HepG2 (cell line): ENCODE measurements at regions not wholly inside any gene's neighbourhood (a gene's known extent, or its start where the extent isn't known, plus 50 kb on each side); places are given as distances from the start of the nearest gene placed in this dataset.

Experiments
- DR1 ChIP-seq: sonication (generic); formaldehyde crosslinking; IDR thresholded peaks from 2 replicates; pipeline ENCODE4 v1.8.0; 2021; ENCODE audit warnings: mild to moderate bottlenecking, missing genetic modification reagents, inconsistent platforms
- ETV6 ChIP-seq: sonication (generic); formaldehyde crosslinking; conservative IDR thresholded peaks from 2 replicates; pipeline ENCODE4 v1.4.0; 2020; ENCODE audit warnings: missing genetic modification reagents
- KDM5A ChIP-seq: fragments of 200-600 bp; sonication (generic); IDR thresholded peaks from 2 replicates; pipeline ENCODE4 v1.7.0; 2018; ENCODE audit warnings: antibody characterized with exemption, mild to moderate bottlenecking, low read length, borderline replicate concordance
- ZHX1 ChIP-seq: sonication (generic); formaldehyde crosslinking; IDR thresholded peaks from 2 replicates; pipeline ENCODE4 v1.8.1; 2022; ENCODE audit warnings: low read depth, mild to moderate bottlenecking, missing genetic modification reagents
- ZNF230 ChIP-seq: sonication (generic); formaldehyde crosslinking; IDR thresholded peaks from 2 replicates; pipeline ENCODE4 v1.4.0; 2020; ENCODE audit warnings: mild to moderate bottlenecking, missing genetic modification reagents
- ZNF563 ChIP-seq: sonication (generic); formaldehyde crosslinking; IDR thresholded peaks from 2 replicates; pipeline ENCODE4 v1.8.0; 2022; ENCODE audit warnings: mild to moderate bottlenecking, moderate library complexity, missing genetic modification reagents
- ZSCAN22 ChIP-seq: sonication (generic); formaldehyde crosslinking; IDR thresholded peaks from 2 replicates; pipeline ENCODE4 v1.4.0; 2020; ENCODE audit warnings: mild to moderate bottlenecking, missing genetic modification reagents
- ZSCAN30 ChIP-seq: sonication (generic); formaldehyde crosslinking; IDR thresholded peaks from 2 replicates; pipeline ENCODE4 v1.5.0; 2020; ENCODE audit warnings: mild to moderate bottlenecking, missing genetic modification reagents
- TF ChIP-seq, protein P1 (sequence below): sonication (generic); formaldehyde crosslinking; IDR thresholded peaks from 2 replicates; pipeline ENCODE4 v1.9.0; 2021; ENCODE audit warnings: mild to moderate bottlenecking, missing genetic modification reagents
- TF ChIP-seq, protein P2 (sequence below): sonication (generic); formaldehyde crosslinking; conservative IDR thresholded peaks from 2 replicates; pipeline ENCODE4 v1.4.0; 2020; ENCODE audit warnings: missing genetic modification reagents
- TF ChIP-seq, protein P3 (sequence below): sonication (generic); formaldehyde crosslinking; IDR thresholded peaks from 2 replicates; pipeline ENCODE4 v1.8.1; 2022; ENCODE audit warnings: mild to moderate bottlenecking, missing genetic modification reagents
- TF ChIP-seq, protein P4 (sequence below), 2 experiments: sonication (generic) in 1 of 2; formaldehyde crosslinking in 1 of 2; IDR thresholded peaks; 2 replicates each; pipeline versions ENCODE4 v1.4.0 to v1.6.1; 2018 to 2020; ENCODE audit warnings: missing genetic modification reagents in 2 of 2, borderline replicate concordance in 1 of 2, low read depth in 1 of 2, mild to moderate bottlenecking in 1 of 2, missing biosample characterization in 1 of 2

- TF ChIP-seq, protein P1, sequence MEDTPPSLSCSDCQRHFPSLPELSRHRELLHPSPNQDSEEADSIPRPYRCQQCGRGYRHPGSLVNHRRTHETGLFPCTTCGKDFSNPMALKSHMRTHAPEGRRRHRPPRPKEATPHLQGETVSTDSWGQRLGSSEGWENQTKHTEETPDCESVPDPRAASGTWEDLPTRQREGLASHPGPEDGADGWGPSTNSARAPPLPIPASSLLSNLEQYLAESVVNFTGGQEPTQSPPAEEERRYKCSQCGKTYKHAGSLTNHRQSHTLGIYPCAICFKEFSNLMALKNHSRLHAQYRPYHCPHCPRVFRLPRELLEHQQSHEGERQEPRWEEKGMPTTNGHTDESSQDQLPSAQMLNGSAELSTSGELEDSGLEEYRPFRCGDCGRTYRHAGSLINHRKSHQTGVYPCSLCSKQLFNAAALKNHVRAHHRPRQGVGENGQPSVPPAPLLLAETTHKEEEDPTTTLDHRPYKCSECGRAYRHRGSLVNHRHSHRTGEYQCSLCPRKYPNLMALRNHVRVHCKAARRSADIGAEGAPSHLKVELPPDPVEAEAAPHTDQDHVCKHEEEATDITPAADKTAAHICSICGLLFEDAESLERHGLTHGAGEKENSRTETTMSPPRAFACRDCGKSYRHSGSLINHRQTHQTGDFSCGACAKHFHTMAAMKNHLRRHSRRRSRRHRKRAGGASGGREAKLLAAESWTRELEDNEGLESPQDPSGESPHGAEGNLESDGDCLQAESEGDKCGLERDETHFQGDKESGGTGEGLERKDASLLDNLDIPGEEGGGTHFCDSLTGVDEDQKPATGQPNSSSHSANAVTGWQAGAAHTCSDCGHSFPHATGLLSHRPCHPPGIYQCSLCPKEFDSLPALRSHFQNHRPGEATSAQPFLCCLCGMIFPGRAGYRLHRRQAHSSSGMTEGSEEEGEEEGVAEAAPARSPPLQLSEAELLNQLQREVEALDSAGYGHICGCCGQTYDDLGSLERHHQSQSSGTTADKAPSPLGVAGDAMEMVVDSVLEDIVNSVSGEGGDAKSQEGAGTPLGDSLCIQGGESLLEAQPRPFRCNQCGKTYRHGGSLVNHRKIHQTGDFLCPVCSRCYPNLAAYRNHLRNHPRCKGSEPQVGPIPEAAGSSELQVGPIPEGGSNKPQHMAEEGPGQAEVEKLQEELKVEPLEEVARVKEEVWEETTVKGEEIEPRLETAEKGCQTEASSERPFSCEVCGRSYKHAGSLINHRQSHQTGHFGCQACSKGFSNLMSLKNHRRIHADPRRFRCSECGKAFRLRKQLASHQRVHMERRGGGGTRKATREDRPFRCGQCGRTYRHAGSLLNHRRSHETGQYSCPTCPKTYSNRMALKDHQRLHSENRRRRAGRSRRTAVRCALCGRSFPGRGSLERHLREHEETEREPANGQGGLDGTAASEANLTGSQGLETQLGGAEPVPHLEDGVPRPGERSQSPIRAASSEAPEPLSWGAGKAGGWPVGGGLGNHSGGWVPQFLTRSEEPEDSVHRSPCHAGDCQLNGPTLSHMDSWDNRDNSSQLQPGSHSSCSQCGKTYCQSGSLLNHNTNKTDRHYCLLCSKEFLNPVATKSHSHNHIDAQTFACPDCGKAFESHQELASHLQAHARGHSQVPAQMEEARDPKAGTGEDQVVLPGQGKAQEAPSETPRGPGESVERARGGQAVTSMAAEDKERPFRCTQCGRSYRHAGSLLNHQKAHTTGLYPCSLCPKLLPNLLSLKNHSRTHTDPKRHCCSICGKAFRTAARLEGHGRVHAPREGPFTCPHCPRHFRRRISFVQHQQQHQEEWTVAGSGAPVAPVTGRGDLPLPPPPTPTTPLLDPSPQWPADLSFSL = no peak
- no peak for TF ChIP-seq ETV6 (CRISPR knock-in tag)
- TF ChIP-seq, protein P2, sequence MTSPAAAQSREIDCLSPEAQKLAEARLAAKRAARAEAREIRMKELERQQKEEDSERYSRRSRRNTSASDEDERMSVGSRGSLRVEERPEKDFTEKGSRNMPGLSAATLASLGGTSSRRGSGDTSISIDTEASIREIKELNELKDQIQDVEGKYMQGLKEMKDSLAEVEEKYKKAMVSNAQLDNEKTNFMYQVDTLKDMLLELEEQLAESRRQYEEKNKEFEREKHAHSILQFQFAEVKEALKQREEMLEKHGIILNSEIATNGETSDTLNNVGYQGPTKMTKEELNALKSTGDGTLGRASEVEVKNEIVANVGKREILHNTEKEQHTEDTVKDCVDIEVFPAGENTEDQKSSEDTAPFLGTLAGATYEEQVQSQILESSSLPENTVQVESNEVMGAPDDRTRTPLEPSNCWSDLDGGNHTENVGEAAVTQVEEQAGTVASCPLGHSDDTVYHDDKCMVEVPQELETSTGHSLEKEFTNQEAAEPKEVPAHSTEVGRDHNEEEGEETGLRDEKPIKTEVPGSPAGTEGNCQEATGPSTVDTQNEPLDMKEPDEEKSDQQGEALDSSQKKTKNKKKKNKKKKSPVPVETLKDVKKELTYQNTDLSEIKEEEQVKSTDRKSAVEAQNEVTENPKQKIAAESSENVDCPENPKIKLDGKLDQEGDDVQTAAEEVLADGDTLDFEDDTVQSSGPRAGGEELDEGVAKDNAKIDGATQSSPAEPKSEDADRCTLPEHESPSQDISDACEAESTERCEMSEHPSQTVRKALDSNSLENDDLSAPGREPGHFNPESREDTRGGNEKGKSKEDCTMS (CRISPR knock-in tag) = no peak
- no peak for TF ChIP-seq ZSCAN30 (CRISPR knock-in tag)
- no peak for TF ChIP-seq ZSCAN22
- no peak for TF ChIP-seq ZHX1 (CRISPR knock-in tag)
- TF ChIP-seq DR1 (CRISPR knock-in tag) = no peak
- TF ChIP-seq, protein P3, sequence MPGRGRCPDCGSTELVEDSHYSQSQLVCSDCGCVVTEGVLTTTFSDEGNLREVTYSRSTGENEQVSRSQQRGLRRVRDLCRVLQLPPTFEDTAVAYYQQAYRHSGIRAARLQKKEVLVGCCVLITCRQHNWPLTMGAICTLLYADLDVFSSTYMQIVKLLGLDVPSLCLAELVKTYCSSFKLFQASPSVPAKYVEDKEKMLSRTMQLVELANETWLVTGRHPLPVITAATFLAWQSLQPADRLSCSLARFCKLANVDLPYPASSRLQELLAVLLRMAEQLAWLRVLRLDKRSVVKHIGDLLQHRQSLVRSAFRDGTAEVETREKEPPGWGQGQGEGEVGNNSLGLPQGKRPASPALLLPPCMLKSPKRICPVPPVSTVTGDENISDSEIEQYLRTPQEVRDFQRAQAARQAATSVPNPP = no peak
- TF ChIP-seq, protein P4, sequence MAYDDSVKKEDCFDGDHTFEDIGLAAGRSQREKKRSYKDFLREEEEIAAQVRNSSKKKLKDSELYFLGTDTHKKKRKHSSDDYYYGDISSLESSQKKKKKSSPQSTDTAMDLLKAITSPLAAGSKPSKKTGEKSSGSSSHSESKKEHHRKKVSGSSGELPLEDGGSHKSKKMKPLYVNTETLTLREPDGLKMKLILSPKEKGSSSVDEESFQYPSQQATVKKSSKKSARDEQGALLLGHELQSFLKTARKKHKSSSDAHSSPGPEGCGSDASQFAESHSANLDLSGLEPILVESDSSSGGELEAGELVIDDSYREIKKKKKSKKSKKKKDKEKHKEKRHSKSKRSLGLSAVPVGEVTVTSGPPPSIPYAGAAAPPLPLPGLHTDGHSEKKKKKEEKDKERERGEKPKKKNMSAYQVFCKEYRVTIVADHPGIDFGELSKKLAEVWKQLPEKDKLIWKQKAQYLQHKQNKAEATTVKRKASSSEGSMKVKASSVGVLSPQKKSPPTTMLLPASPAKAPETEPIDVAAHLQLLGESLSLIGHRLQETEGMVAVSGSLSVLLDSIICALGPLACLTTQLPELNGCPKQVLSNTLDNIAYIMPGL (CRISPR knock-in tag; IDR thresholded peaks at IDR 0.05; ENCODE audit: borderline replicate concordance in 1 of 2, low read depth in 1 of 2) = no peak
- no peak for TF ChIP-seq KDM5A
- TF ChIP-seq ZNF563 (CRISPR knock-in tag) = no peak
- TF ChIP-seq ZNF230 (CRISPR knock-in tag) = no peak
These were observed 76.3 kb upstream of the NPAS1 start (continued) for GRCh38 chr19:46943150-46943946.
